GM21515 (cell line): ENCODE measurements at regions not wholly inside any gene's neighbourhood (a gene's known extent, or its start where the extent isn't known, plus 50 kb on each side); places are given as distances from the start of the nearest gene placed in this dataset.
"Not testable (repeated sequence)": the region's sequence is repeated elsewhere in the genome, so short reads cannot be mapped to it uniquely, and the experiment has no call there.

Experiments used
- ATAC-seq: cut with Tn5 transposase; IDR thresholded peaks from one replicate; pipeline ENCODE4 v1.9.1; 2021; ENCODE audit not compliant: unreplicated experiment

DNA sequence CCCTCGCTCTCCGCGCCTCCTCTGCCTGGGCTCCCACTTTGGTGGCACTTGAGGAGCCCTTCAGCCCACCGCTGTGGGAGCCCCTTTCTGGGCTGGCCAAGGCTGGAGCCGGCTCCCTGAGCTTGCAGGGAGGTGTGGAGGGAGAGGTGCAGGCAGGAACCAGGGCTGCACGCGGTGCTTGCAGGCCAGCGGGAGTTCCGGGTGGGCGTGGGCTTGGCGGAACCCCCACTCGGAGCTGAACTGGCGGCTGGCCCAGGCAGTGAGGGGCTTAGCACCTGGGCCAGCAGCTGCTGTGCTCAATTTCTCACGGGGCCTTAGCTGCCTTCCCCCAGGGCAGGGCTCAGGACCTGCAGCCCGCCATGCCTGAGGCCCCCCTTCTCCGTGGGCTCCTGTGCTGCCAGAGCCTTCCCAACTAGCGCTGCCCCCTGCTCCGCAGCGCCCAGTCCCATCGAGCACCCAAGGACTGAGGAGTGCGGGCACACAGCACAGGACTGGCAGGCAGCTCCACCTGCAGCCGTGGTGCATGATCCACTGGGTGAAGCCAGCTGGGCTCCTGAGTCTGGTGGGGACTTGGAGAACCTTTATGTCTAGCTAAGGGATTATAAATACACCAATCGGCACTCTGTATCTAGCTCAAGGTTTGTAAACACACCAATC is 200.2 kb upstream of the RIMS1 start:
- ATAC-seq = not testable (repeated sequence)

- ATAC-seq = no peak
Observed at GRCh38 chr6:71698702-71699101, 187.6 kb upstream of the RIMS1 start.

- ATAC-seq = peak; percentile 74
Observed at GRCh38 chr6:71706523-71706922, 179.8 kb upstream of the RIMS1 start.

DNA sequence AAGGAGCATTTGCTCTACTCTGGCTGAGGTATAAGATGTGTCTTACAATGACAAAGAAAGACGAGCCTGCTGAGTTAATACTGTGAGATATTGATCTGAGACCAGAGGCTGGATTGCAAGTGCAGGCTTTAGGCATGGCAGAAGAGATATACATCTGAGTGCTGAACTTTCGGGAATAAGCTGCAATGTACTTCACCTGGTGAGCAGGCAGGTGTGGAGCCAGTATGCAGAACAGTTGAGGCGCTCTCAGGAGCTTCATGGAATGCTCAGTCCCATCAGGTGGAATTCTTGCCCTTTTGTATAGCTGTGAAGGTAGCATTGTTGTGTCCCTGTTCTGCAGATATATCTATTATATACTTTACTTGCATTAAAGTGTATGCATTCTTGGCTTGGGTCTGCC is 179.3 kb upstream of the RIMS1 start:
- ATAC-seq = no peak

- no peak for ATAC-seq
Observed at GRCh38 chr6:71720705-71721104, 165.6 kb upstream of the RIMS1 start.

GRCh38 chr6:71721642-71722041 is 164.7 kb upstream of the RIMS1 start:
- ATAC-seq = no peak

GRCh38 chr6:71722736-71723135 is 163.6 kb upstream of the RIMS1 start:
- no peak for ATAC-seq

- ATAC-seq = no peak
Observed at GRCh38 chr6:71724456-71725125, 161.8 kb upstream of the RIMS1 start.

- no peak for ATAC-seq
Observed at GRCh38 chr6:71725126-71725470, 161.3 kb upstream of the RIMS1 start.

DNA sequence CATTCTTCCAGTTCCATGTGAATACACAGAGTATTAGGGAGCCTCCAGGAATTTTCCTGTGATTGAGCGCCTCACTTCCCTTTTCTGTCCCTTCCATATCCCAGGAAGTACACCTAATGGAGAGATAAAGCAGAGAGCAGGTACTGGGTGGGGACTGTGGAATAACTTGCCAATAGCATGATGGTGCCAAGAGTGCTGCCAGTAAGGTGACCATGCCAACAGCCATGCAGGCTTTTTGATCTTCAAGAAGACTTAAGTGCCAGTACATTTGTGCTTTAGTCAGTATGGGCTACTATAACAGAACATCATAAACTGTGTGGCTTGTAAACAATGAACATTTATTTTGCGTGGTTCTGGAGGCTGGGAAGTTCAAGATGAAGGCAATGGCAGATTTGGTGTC is 160.2 kb upstream of the RIMS1 start:
- ATAC-seq = no peak

DNA sequence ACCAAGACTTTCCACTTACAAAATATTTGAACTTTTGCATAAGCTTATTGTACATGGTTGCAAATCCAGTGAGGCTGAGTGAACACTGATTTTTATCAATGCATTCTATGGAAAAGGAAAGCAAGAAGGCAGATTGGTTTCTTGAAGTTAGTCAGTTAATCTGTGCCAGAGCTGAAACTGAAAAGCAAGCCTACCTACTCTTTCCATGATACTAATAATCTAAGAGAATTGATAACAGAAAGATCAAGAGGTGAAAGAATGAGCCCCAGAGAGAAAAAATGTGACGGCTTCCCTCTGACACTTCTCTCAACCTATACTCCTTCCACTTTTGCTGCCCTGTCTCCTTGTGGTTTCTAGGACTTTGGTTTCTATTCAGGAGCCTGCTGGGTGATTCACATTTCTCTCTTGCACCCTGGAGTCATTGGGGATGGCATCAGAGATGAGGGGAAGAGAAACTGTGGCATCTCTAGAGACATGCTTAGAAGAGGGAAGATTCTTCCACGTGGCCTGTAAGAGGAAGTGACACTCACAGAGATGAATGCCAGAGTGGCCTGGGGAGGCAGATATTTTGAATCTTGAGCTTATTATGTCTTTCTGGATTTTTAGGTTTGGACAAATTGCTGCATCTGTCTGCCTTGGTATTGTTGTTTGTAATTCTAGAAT is 158.6 kb upstream of the RIMS1 start:
- peak; percentile 68 for ATAC-seq

DNA sequence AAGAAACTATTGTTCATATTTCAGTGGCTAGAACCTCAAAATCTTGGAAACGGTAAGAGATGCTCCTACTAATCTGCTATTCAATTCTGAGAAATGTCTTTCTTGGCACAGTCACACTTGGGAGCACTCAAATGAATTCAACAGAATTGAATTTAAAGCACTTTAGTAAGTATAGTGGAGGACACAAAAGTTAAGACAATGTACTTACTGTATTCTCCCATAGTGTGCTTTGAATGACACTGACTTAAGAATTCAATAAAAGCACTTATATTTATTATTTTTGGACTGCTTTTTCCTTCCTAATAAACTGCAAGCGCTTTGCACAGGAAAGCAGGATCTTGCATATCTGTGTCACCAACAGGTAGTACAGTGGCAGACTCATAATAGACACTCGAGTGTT is 156.1 kb upstream of the RIMS1 start:
- ATAC-seq = no peak

- no peak for ATAC-seq
Observed at GRCh38 chr6:71733970-71734899, 152.1 kb upstream of the RIMS1 start.

DNA sequence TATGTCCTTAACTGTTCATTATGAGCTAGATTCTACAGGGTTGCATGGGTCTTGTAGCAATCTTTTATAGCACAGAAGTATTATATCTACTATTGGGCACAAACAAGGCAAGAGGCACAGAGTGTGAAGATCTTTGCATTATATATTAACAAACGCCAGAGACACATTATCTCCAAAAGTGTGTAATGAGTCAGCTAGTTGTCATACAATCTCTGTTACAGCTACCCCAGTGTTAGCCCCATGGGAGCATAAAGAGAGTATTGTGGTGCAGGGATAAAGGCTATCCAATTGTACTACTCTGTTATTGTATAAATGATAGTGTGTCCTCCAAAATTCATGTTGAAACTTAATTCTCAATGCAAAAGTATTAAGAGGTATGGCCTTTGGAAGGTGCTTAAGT is 148.4 kb upstream of the RIMS1 start:
- ATAC-seq = no peak

DNA sequence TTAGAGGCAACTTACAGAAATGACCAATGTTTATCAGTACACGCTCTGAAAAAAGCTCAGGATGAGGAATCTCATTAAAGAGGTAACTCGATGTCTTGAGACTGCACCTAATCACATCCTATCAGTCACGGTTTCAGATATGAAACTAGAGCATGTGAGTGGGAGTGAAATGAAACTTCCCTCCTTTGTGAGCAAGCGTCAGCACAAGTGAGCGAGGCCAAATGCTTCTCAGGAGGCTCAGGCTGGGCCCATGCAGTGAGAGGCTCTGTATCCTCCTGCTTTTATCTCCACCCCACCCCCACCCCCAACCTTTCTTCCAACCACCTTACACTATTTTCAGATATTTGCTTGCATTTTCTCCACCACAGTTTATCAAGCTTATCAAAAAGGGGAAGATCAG is 140.8 kb upstream of the RIMS1 start:
- ATAC-seq = no peak

DNA sequence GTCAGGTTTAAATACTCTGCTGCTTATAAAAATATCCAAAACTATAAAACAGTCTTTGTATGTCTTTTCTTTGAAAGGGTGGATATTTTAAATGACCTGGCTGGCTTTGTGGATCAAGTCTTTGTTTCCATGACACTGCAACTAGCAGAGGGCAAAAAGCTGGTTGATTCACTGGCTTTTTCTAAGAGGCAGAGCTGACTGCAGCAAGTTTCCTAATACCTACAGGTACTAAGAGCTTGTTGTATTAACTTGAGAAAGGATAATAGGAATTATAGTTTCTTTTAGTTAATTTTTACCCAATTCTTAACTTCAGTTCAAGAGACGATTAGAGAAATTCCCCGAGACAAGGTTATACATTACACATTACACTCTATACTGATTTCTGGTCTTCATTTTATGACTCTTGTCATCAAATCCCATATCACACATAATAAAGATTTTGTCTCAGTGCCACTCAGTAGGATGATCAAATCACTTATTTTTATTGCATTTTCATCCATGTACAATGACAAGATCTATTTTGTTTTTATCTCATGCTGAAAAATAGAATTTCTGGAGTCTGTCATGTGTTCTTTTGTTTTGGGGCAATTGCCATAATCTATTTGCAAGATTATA is 120.1 kb upstream of the RIMS1 start:
- ATAC-seq = no peak

GRCh38 chr6:71766796-71767195 is 119.6 kb upstream of the RIMS1 start:
- ATAC-seq = no peak

- no peak for ATAC-seq
Observed at GRCh38 chr6:71768356-71768755, 118.0 kb upstream of the RIMS1 start.

DNA sequence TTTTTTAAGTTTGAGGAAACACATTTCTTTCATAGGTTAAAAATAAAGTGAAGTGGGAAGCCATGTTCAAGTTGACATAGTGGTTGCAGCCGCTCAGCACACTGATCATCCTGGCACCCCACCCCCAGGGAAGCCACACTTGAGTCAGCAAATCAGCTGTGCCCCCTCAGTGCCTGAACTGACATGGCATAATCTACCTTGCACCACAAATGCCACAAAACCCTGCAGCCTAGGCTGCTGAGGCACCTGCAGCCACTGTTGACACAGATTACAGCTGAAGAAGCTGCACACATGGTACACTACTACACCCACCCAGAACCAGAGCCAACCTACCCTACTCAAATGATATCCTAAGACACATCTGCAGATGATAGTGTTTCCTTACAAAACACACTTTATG is 77.5 kb upstream of the RIMS1 start:
- ATAC-seq = no peak

DNA sequence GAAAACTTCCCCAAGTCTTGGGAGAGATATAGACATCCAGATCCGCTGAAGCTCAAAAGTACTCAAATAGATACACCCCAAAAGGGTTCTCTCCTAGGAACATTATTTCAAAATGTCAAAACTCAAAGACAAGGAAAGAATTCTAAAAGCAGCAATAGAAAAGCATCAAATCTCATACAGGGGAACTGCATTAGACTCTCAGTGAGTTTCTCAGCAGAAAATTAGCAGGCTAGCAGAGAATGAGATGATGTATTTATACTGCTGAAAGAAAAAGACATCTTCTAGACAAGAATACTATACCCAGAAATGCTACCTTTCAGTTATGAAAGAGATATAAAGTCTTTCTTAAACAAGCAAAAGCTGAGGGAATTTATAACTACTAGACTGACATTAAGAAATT is 75.5 kb upstream of the RIMS1 start:
- no peak for ATAC-seq

DNA sequence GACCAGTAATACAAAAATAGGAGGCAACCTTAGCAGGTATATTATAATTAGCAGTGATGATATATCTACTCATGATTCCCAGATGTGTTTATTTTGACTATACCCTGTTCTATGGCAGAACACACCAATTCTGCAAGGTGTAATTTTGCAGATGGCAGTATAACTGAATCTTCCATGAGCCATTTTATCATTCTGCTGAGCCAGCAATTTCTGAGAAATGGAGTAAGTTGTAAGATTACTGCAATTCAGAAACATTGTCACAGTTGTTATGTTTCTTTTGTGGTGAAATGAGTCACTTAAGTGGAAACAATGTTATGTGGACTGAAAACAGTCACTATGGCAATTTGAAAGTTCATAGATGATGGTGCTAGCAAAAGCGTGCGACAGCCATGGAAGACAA is 63.7 kb upstream of the RIMS1 start:
- ATAC-seq = no peak
